Body of pancreas (tissue), 4 donors: ENCODE measurements at regions not wholly inside any gene's neighbourhood (a gene's known extent, or its start where the extent isn't known, plus 50 kb on each side); places are given as distances from the start of the nearest gene placed in this dataset.

Experiments used
- ATAC-seq: fragments of 150-250 bp; one replicate; pipeline ENCODE4 v1.9.1; 2016
- DNase-seq, 4 donors: peaks; one replicate each; pipeline ENCODE4 v3.0.0-alpha.2; 2019
- H3K27ac ChIP-seq, 4 donors: fragments of 200-600 bp; sonication (generic); 1 replicate in 3 of 4; 2 replicates in 1 of 4; pipeline versions ENCODE4 v1.5.1 to v1.6.1; 2016 to 2019; ENCODE audit warnings: mild to moderate bottlenecking in 1 of 4, mixed read lengths in 1 of 4, moderate library complexity in 1 of 4
- H3K27me3 ChIP-seq, 2 donors: fragments of 200-600 bp; sonication (generic); one replicate each; pipeline ENCODE4 v1.6.0; 2016; ENCODE audit warnings: mild to moderate bottlenecking in 1 of 2
- H3K36me3 ChIP-seq, 2 donors: fragments of 200-600 bp; sonication (generic); replicated peaks in 1 of 2; 2 replicates each; pipeline ENCODE4 v1.5.1; 2016; ENCODE audit warnings: low read depth in 2 of 2; ENCODE audit not compliant: insufficient read depth in 1 of 2
- H3K4me1 ChIP-seq: fragments of 200-600 bp; sonication (generic); one replicate; pipeline ENCODE4 v1.6.0; 2016
- H3K4me3 ChIP-seq, 2 donors: fragments of 200-600 bp; sonication (generic); 1 replicate in 1 of 2; 2 replicates in 1 of 2; pipeline ENCODE4 v1.5.1; 2016 to 2019
- H3K9me3 ChIP-seq, 3 donors: fragments of 200-600 bp; sonication (generic); 1 replicate in 2 of 3; 2 replicates in 1 of 3; pipeline ENCODE4 v1.5.1; 2016
- POLR2A ChIP-seq, 3 donors: fragments of 450-650 bp; IDR thresholded peaks; one replicate each; pipeline ENCODE4 v1.6.1; 2016; ENCODE audit warnings: antibody characterized with exemption in 3 of 3, mild to moderate bottlenecking in 2 of 3
- WGBS, 2 donors: methylation state at CpG; one replicate each; pipeline ENCODE4 v1.1.5; 2017; 5-methylcytosine and 5-hydroxymethylcytosine counted together
- intact Hi-C: fragments of 100-400 bp; cut with DNase I; formaldehyde crosslinking; loops from one replicate; pipeline ENCODE4 v1.15.1; 2023
- TF ChIP-seq, protein P1 (sequence below), 7 experiments: fragments of 450-650 bp in 4 of 7; fragments of 200-600 bp in 3 of 7; sonication (generic) in 3 of 7; IDR thresholded peaks; one replicate each; pipeline ENCODE4 v1.5.1; 2016 to 2019; ENCODE audit warnings: antibody characterized with exemption in 7 of 7

DNA sequence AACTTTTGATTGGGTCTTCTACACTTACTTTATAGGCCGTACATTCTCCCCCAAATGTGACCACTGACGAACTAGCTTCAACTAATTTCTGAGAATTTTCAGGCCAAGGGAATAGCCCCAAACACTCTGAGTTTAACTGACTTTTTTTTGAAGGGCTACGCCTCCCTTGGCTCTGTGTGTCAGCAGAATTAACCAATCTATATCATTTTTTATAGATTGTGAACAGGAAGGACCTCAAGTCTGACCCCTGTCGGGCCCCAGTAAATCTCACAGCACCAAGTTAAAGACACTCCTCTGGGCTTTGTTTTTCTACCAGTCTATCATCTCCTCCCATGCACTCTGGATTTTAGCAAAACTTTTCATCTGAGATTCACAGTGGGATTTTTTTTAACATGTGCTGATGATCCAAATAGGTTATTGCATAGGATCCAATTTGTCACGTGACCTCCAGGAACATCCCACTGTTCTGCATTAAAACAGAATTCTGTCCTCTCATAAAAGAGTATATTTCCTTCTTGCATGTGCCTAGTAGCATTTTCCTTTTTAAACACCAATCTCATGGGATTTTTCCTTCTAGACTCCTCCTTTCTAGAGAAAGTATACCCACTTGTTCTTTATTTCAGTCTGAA lies 307.1 kb downstream of the OSR1 start:
- Histone ChIP-seq H3K4me1 (peaks cover 25% of the 10 kb centered on the region), H3K27ac (no peak overlapping the region), H3K27me3 (no peaks in the 10 kb centered on the region), H3K4me3 (no peak overlapping the region), H3K36me3 (no peaks in the 10 kb centered on the region), H3K9me3 (no peaks in the 10 kb centered on the region)
- WGBS, 2 donors, result 86 to 89% methylated on average over 5 of the region's 5 CpGs
- TF ChIP-seq, protein P1, sequence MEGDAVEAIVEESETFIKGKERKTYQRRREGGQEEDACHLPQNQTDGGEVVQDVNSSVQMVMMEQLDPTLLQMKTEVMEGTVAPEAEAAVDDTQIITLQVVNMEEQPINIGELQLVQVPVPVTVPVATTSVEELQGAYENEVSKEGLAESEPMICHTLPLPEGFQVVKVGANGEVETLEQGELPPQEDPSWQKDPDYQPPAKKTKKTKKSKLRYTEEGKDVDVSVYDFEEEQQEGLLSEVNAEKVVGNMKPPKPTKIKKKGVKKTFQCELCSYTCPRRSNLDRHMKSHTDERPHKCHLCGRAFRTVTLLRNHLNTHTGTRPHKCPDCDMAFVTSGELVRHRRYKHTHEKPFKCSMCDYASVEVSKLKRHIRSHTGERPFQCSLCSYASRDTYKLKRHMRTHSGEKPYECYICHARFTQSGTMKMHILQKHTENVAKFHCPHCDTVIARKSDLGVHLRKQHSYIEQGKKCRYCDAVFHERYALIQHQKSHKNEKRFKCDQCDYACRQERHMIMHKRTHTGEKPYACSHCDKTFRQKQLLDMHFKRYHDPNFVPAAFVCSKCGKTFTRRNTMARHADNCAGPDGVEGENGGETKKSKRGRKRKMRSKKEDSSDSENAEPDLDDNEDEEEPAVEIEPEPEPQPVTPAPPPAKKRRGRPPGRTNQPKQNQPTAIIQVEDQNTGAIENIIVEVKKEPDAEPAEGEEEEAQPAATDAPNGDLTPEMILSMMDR (IDR thresholded peaks at IDR 0.05), result no peak
- no peak for TF ChIP-seq POLR2A (IDR thresholded peaks at IDR 0.05)
- ATAC-seq (no peak), DNase-seq (no peak)
- intact Hi-C loops, result no loop called here

DNA sequence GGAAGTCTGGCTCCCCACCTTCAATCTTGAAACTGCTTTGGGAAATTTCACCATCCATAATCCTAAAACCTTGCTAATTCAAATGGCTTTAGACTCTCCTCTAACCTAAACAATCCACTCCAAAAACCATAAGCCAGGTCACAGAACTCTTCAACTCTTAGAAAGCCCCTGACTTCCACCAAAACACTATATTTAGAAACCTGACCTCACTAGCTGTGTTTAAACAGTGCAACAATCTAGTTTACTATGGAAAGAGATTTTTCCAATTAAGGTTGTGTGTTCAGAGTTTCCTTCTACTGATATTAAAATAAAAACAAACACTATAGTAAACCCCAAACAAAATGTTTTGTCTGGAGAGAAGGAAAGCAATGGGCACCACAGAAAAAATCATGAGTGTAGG lies 308.1 kb downstream of the OSR1 start:
- ATAC-seq (no peak), DNase-seq (no peak)
- Histone ChIP-seq H3K27me3 (no peaks in the 10 kb centered on the region), H3K4me1 (peaks cover 25% of the 10 kb centered on the region), H3K4me3 (no peak overlapping the region), H3K36me3 (no peaks in the 10 kb centered on the region), H3K27ac (no peak overlapping the region), H3K9me3 (no peaks in the 10 kb centered on the region)
- TF ChIP-seq, protein P1 (IDR thresholded peaks at IDR 0.05), result no peak
- TF ChIP-seq POLR2A (IDR thresholded peaks at IDR 0.05), result no peak
- intact Hi-C loops, result no loop called here

DNA sequence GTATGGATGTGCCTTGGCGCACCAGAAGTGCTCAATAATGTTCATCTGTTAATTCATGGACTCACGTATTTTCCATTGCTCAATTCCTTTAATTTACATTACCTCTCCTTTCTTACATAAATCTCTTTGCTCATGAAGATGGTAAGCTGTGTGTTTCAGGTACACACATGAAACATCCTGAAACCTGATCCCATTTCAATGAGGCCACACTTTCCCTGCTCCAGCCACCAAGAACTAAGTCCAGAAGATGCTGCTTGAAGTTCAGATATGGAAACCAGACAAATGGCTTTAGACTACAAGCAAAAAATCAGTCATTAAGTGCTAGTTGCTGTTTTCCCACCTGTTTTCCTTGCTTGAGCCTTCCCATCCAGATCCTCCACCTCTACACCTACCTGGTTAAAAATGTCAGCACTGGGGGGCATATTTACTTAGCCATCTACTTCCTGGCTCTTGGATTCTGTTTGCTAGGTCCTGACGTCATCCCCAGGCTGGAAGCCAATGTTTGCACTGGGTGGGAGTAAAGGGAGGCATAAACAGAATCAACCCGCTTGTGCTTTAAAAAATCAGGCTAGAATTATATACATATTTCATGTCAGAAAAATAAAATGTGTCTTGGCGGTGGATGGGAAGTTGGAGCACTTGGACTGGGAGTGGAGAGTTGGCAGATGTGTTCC lies 309.7 kb downstream of the OSR1 start:
- no peak overlapping the region for H3K4me3 ChIP-seq
- 44 to 48% methylated on average over 5 of the region's 5 CpGs for WGBS, 2 donors
- H3K27me3 ChIP-seq, result no peaks in the 10 kb centered on the region
- intact Hi-C loops, result no loop called here
- H3K36me3 ChIP-seq, result no peaks in the 10 kb centered on the region
- peaks cover 41% of the 10 kb centered on the region for H3K4me1 ChIP-seq
- no peak for TF ChIP-seq POLR2A (IDR thresholded peaks at IDR 0.05)
- TF ChIP-seq, protein P1 (IDR thresholded peaks at IDR 0.05), result no peak
- H3K9me3 ChIP-seq, result no peaks in the 10 kb centered on the region
- ATAC-seq, result peak; percentile 89
- peak overlapping the region in 3 of 4 donors; percentile 7 to 63 (median 61) for H3K27ac ChIP-seq
- DNase-seq, result peak; percentile 85 to 92 (median 89)

DNA sequence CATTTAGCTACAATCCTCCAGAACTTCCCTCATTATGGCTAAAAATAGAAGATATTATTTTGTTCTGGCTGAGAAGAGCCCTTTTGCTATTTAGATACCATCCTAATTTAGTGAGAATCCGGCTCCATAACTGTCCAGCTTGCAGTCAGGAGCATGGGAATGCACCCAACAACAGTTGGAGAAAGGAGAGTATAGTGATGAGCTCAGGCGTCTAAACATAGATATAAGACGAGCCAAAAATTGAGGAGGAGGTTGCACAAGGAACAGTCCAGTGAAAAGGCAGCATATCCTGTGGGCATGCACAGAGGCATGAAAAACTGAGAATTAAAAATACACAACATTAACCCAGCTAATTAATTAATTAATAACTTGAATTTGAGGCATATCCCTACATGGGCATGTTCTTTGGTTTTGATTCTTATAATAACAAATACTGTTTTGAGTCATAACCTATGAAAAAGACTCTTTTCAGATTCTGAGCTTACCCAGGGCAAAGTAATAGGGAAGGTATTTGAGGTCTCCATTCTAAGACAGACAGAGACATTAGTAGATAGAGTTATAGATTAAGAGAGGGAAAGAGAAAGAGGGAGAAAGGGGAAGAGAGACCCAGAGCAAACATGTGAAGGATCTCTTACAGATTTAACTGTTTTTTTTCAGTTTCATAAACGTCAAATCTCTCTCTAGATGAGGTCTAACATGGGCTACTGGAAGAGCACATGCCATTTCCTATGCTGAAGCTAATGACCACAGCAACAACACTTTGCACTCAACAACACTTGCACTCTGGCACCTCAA lies 311.2 kb downstream of the OSR1 start:
- no peaks in the 10 kb centered on the region for H3K9me3 ChIP-seq
- no peak overlapping the region for H3K4me3 ChIP-seq
- intact Hi-C loops, result no loop called here
- peaks cover 51% of the 10 kb centered on the region for H3K4me1 ChIP-seq
- DNase-seq, result no peak
- TF ChIP-seq, protein P1 (IDR thresholded peaks at IDR 0.05), result no peak
- TF ChIP-seq POLR2A (IDR thresholded peaks at IDR 0.05), result no peak
- WGBS, 2 donors, result 87 to 89% methylated on average over 4 of the region's 4 CpGs
- no peak for ATAC-seq
- H3K36me3 ChIP-seq, result no peaks in the 10 kb centered on the region
- no peaks in the 10 kb centered on the region for H3K27me3 ChIP-seq
- H3K27ac ChIP-seq, result no peak overlapping the region
